GM12873 (cell line): ENCODE measurements at regions not wholly inside any gene's neighbourhood (a gene's known extent, or its start where the extent isn't known, plus 50 kb on each side); places are given as distances from the start of the nearest gene placed in this dataset.

Source experiments
- TF ChIP-seq, protein P1 (sequence below): IDR thresholded peaks from 2 replicates; pipeline ENCODE4 v1.5.1; 2012; ENCODE audit warnings: low read depth, mild to moderate bottlenecking, moderate library complexity, low read length, control low read depth; ENCODE audit not compliant: insufficient read depth; ENCODE audit errors: missing control alignments

DNA sequence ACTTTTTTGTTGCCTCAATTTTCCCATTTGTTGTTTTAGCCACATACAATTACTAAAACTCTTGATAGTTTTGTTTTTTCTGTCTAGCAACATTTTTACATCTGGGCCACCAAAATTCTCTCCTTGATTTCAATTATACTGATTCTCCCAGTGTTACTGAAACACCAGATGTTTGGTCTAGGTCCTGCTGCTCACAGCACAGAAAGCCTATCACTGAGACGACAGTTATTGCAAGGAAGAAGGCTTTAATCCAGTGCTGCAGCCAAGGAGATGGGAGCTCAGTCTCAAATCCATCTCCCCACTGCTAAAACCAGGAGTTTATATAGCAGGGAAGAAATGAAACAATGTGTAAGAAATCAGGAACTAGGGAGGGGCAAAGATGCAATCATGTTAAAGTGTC is 837.7 kb upstream of the CNTN5 start:
- TF ChIP-seq, protein P1, sequence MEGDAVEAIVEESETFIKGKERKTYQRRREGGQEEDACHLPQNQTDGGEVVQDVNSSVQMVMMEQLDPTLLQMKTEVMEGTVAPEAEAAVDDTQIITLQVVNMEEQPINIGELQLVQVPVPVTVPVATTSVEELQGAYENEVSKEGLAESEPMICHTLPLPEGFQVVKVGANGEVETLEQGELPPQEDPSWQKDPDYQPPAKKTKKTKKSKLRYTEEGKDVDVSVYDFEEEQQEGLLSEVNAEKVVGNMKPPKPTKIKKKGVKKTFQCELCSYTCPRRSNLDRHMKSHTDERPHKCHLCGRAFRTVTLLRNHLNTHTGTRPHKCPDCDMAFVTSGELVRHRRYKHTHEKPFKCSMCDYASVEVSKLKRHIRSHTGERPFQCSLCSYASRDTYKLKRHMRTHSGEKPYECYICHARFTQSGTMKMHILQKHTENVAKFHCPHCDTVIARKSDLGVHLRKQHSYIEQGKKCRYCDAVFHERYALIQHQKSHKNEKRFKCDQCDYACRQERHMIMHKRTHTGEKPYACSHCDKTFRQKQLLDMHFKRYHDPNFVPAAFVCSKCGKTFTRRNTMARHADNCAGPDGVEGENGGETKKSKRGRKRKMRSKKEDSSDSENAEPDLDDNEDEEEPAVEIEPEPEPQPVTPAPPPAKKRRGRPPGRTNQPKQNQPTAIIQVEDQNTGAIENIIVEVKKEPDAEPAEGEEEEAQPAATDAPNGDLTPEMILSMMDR: no peak

DNA sequence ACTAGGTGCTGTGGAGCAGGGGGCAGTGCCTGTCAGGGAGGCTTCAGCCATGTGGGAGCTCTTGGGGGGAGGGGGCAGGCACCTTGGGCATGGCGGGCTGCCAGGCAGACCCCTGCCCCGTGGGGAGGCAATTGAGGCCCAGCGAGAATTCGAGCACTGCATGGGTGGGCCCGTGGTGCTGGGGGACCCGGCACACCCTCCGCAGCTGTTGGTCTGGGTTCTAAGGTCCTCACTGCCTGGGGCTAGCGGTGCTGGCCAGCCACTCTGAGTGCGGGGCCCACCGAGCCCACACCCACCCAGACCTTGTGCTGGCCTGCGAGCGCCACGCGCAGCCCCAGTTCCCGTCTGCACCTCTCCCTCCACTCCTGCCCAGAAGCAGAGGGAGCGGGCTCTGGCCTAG is 835.5 kb upstream of the CNTN5 start:
- TF ChIP-seq, protein P1: no peak

DNA sequence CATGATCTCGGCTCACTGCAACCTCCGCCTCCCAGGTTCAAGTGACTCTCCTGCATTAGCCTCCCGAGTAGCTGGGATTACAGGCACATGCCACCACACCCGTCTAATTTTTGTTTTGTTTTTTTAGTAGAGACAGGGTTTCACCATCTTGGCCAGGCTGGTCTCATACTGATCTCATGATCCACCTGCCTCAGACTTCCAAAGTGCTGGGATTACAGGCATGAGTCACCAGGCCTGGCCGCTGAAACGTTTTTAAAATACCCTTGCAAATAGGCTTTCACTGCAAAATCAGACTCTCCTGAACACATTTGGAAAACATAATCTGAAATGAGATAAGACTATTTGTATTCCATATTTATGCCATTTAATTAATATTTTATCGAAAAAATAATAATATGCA is 826.1 kb upstream of the CNTN5 start:
- TF ChIP-seq, protein P1: no peak

DNA sequence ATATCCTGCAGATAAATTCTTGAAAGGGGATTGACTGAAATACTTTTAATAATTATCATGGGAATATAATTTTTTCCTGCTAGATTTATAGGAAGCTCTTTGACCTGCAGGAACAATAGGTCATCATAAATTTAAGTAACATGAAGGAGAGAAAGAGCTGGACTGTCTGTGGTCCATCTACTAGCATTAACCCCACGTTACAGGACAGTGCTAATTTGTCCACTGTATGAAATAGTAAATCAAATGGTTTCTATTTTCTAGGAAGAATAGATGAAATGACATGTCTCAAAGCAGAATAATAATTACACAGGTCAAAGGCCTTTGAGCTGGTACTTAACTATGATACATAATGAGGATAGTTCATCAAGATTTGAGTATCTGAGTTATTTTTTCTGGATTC is 825.4 kb upstream of the CNTN5 start:
- TF ChIP-seq, protein P1: no peak

DNA sequence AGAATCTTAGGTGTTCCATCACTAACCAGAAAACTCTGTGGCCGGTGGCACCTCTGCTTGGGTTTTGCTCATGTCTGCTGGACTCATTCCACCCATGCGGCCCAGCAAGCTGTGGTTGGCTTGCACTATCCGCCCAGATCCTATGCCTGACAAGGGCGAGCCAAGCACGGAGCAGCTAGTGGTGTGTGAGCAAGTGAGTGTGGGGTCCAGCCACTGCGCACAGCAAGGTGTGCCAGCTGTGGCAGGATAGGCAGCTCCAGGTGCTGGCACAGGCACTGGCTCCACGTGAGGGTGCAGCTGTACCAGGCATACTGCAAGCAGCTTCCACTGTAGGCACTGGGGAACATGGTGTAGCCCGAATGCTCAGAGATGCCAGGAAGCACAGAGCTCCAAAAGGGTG is 813.7 kb upstream of the CNTN5 start:
- TF ChIP-seq, protein P1: no peak

DNA sequence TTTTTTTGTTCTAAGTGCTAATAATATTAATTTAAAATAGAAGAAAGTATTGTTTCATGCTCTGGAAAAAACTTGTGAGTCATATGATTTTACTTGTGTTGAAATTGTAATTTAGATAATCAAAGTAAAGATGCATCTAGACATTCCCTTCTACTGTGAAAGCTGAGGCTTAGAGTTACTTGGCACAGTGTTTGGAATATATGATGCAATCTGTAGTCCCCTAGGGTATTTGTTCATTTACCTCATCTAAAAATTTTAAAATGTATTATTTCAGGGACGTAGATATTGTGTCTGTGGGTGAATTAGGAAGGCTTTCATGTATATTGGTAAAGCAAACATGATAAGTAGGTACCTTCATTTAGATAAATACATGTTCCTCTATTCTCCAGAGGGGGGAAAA is 793.5 kb upstream of the CNTN5 start:
- TF ChIP-seq, protein P1: no peak

DNA sequence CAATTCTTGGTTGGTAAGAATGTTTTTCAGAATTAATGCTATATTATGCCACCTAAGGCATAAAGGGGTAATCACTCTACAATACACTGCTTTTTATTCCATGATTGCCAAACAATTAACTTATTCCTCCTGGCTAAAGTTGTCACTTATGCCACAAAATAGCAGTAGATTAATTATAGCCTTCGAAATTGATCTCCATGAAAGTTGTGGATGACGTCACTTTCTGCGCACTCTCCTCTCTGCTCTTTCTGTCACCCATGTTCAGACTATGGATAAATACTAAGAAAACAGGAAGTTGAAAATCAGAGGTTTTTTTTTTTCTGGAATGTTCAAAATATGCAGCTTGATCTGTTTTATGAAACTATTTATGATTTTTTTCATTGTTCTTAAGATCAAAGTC is 790.1 kb upstream of the CNTN5 start:
- TF ChIP-seq, protein P1: no peak

DNA sequence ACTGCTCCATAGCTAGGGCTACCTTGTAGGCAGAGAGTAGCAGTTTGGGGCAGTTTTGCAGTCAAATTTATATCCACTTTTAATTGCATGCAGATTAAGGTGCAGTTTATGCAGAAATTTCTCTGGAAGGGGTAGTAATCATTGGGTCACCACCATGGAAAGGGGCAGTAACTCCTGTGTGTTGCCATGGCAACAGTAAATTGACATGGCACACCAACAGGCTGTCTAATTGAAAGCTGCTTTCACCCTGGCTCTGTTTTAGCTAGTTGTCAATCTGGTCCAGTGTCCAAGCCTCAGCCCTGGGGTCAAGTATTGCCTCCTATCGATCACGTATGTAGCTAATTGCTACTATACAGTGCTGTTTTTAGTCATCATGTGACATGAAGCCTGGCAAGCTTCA is 786.1 kb upstream of the CNTN5 start:
- TF ChIP-seq, protein P1: no peak
